GM19035 (cell line): ENCODE measurements at regions not wholly inside any gene's neighbourhood (a gene's known extent, or its start where the extent isn't known, plus 50 kb on each side); places are given as distances from the start of the nearest gene placed in this dataset.
"Not testable (repeated sequence)": the region's sequence is repeated elsewhere in the genome, so short reads cannot be mapped to it uniquely, and the experiment has no call there.

Experiments
- ATAC-seq: cut with Tn5 transposase; IDR thresholded peaks from one replicate; pipeline ENCODE4 v1.9.1; 2021; ENCODE audit not compliant: unreplicated experiment

- ATAC-seq: no peak
These were observed 947.8 kb downstream of the C4orf33 start for GRCh38 chr4:130043732-130044160.

GRCh38 chr4:130044788-130045531, 949.0 kb downstream of the C4orf33 start:
- no peak for ATAC-seq

GRCh38 chr4:130053723-130054122, 957.8 kb downstream of the C4orf33 start:
- ATAC-seq: no peak

- ATAC-seq: no peak
These were observed 959.0 kb downstream of the C4orf33 start for GRCh38 chr4:130054908-130055307.

GRCh38 chr4:130056286-130056685, 960.3 kb downstream of the C4orf33 start:
- no peak for ATAC-seq

GRCh38 chr4:130064471-130064870, 968.5 kb downstream of the C4orf33 start:
- ATAC-seq: no peak

- ATAC-seq: no peak
These were observed 971.5 kb downstream of the C4orf33 start for GRCh38 chr4:130067419-130067818.

- ATAC-seq: no peak
These were observed 972.1 kb downstream of the C4orf33 start for GRCh38 chr4:130068072-130068471.

- no peak for ATAC-seq
These were observed 975.8 kb downstream of the C4orf33 start for GRCh38 chr4:130071746-130072145.

GRCh38 chr4:130073145-130073790, 977.3 kb downstream of the C4orf33 start:
- no peak for ATAC-seq

GRCh38 chr4:130074096-130074495, 978.1 kb downstream of the C4orf33 start:
- ATAC-seq: no peak

GRCh38 chr4:130077275-130077674, 981.3 kb downstream of the C4orf33 start:
- ATAC-seq: no peak

GRCh38 chr4:130079027-130079426, 983.1 kb downstream of the C4orf33 start:
- not testable (repeated sequence) for ATAC-seq

GRCh38 chr4:130080872-130081451, 985.0 kb downstream of the C4orf33 start:
- no peak for ATAC-seq

- ATAC-seq: no peak
These were observed 994.5 kb downstream of the C4orf33 start for GRCh38 chr4:130090427-130090826.

- ATAC-seq: no peak
These were observed 996.4 kb downstream of the C4orf33 start for GRCh38 chr4:130092187-130093015.

- ATAC-seq: no peak
These were observed 1003.2 kb downstream of the C4orf33 start for GRCh38 chr4:130099105-130099504.

GRCh38 chr4:130110189-130110588, 1014.2 kb downstream of the C4orf33 start:
- ATAC-seq: no peak

GRCh38 chr4:130110770-130111169, 1014.8 kb downstream of the C4orf33 start:
- ATAC-seq: no peak

GRCh38 chr4:130124066-130124465, 1028.1 kb downstream of the C4orf33 start:
- no peak for ATAC-seq

GRCh38 chr4:130125467-130125866, 1029.5 kb downstream of the C4orf33 start:
- ATAC-seq: no peak
